Heart left ventricle (tissue), 16 donors: ENCODE measurements at regions not wholly inside any gene's neighbourhood (a gene's known extent, or its start where the extent isn't known, plus 50 kb on each side); places are given as distances from the start of the nearest gene placed in this dataset.

Experiments used
- ATAC-seq, 4 donors: fragments of 200-7000 bp; cut with Tn5 transposase; one replicate each; pipeline ENCODE4 v1.9.1; 2020 to 2022; ENCODE audit warnings: moderate library complexity in 4 of 4, mild to moderate bottlenecking in 3 of 4, moderate number of reproducible peaks in 1 of 4
- DNase-seq, 5 donors: peaks; one replicate each; pipeline ENCODE4 v3.0.0-alpha.2; 2020
- H3K27ac ChIP-seq, 12 donors: fragments of 200-600 bp; sonication (generic) in 4 of 12; one replicate each; pipeline versions ENCODE4 v1.5.0 to v1.8.0; 2016 to 2022; ENCODE audit warnings: mild to moderate bottlenecking in 2 of 12
- H3K27me3 ChIP-seq, 9 donors: fragments of 200-600 bp; sonication (generic) in 2 of 9; one replicate each; pipeline versions ENCODE4 v1.5.1 to v1.8.0; 2016 to 2022; ENCODE audit warnings: mild to moderate bottlenecking in 3 of 9
- H3K36me3 ChIP-seq, 9 donors: fragments of 200-600 bp; sonication (generic) in 2 of 9; one replicate each; pipeline versions ENCODE4 v1.5.0 to v1.8.0; 2018 to 2022; ENCODE audit warnings: mild to moderate bottlenecking in 2 of 9
- H3K4me1 ChIP-seq, 12 donors: fragments of 200-600 bp; sonication (generic) in 4 of 12; one replicate each; pipeline versions ENCODE4 v1.5.0 to v1.8.0; 2016 to 2022; ENCODE audit warnings: mild to moderate bottlenecking in 3 of 12
- H3K4me3 ChIP-seq, 12 donors: fragments of 200-600 bp; sonication (generic) in 4 of 12; one replicate each; pipeline versions ENCODE4 v1.5.0 to v1.8.0; 2017 to 2022; ENCODE audit warnings: mild to moderate bottlenecking in 9 of 12, moderate library complexity in 4 of 12
- H3K9me3 ChIP-seq, 12 donors: fragments of 200-600 bp; sonication (generic) in 4 of 12; one replicate each; pipeline versions ENCODE4 v1.5.0 to v1.8.0; 2016 to 2022; ENCODE audit warnings: mild to moderate bottlenecking in 1 of 12
- CTCF ChIP-seq, 12 donors: fragments of 200-600 bp; sonication (generic) in 4 of 12; IDR thresholded peaks; one replicate each; pipeline versions ENCODE4 v1.5.0 to v1.8.0; 2018 to 2022; ENCODE audit warnings: antibody characterized with exemption in 12 of 12, mild to moderate bottlenecking in 5 of 12
- POLR2A ChIP-seq, 2 donors: fragments of 450-650 bp; IDR thresholded peaks; one replicate each; pipeline ENCODE4 v1.6.1; 2017; ENCODE audit warnings: antibody characterized with exemption in 2 of 2, mild to moderate bottlenecking in 2 of 2, moderate library complexity in 2 of 2
- WGBS, 4 donors: extraction: QIAGEN DNeasy Blood & Tissue Kit in 2 of 4; methylation state at CpG; one replicate each; pipeline versions ENCODE4 v1.1.5 to v1.1.7; 2013 to 2018; 5-methylcytosine and 5-hydroxymethylcytosine counted together
- intact Hi-C, 10 donors: fragments of 100-400 bp; cut with DNase I; formaldehyde crosslinking; loops; one replicate each; pipeline versions ENCODE4 v1.11.1 to v1.14.2; 2022
- donor health status: ischemic (EF 13 %, LVEDD 7.1; RV severe dilation, severe dysfunction).
- donor health status: healthy with polysubstance abuse.
- donor health status: DM: no; HTN: yes; CAD: no.
- donor health status: DM: no; HTN: no; CAD: no.
- donor health status: ischemic (EF 25% LVEDD 6.9; RV normal size, moderate dysfunction).
- donor health status: ischemic (EF 25% LVEDD 5.7; RV mildly dilated, moderate dysfunction).
- donor health status: healthy.
- donor health status: DM: yes; HTN: yes; CAD: no.
- donor health status: ischemic (EF 35%, LVEDD 5.7; RV mildly dilated, moderate dysfunction).
- donor health status: nonischemic (EF 11% LVEDD 7.7; RV severe dilation, severe dysfunction).
- donor health status: DM: yes; HTN: yes; CAD: no.
- donor health status: PGD.
- donor health status: ischemic (EF 29% LVEDD 5.4; RV normal size, mild dysfunction).
- donor health status: nonischemic (EF 23%, LVEDD 6.1; RV moderate dilation, normal function).

- no peak for DNase-seq
- 88 to 91% (median 88%) methylated on average over 3 of the region's 3 CpGs for WGBS, 4 donors
- Histone ChIP-seq H3K36me3 (no peaks in the 10 kb centered on the region), H3K4me1 (no peaks in the 10 kb centered on the region), H3K27ac (no peak overlapping the region), H3K27me3 (no peaks in the 10 kb centered on the region), H3K4me3 (no peak overlapping the region), H3K9me3 (peaks cover 0 to 3% (median 0%) of the 10 kb centered on the region in 12 donors)
- ATAC-seq = no peak
- TF ChIP-seq CTCF (IDR thresholded peaks at IDR 0.05) = no peak
- no peak for TF ChIP-seq POLR2A (IDR thresholded peaks at IDR 0.05)
- intact Hi-C loops = no loop called here
Observed at GRCh38 chr13:89281331-89281730, 1610.2 kb downstream of the SLITRK5 start.

- intact Hi-C loops = no loop called here
- no peaks in the 10 kb centered on the region for H3K36me3 ChIP-seq
- DNase-seq (no peak), ATAC-seq (no peak)
- TF ChIP-seq POLR2A (IDR thresholded peaks at IDR 0.05) (no peak), CTCF (IDR thresholded peaks at IDR 0.05) (no peak)
- no peaks in the 10 kb centered on the region for H3K4me1 ChIP-seq
- no peak overlapping the region for H3K4me3 ChIP-seq
- H3K27me3 ChIP-seq = no peaks in the 10 kb centered on the region
- 90 to 97% (median 94%) methylated on average over 1 of the region's 1 CpG for WGBS, 4 donors
- H3K27ac ChIP-seq = no peak overlapping the region
- no peaks in the 10 kb centered on the region for H3K9me3 ChIP-seq
Observed at GRCh38 chr13:89282241-89282640, 1611.1 kb downstream of the SLITRK5 start.

- TF ChIP-seq CTCF (IDR thresholded peaks at IDR 0.05) (no peak), POLR2A (IDR thresholded peaks at IDR 0.05) (no peak)
Observed at GRCh38 chr13:89287381-89287780, 1616.2 kb downstream of the SLITRK5 start.

GRCh38 chr13:89294115-89294867 is 1623.1 kb downstream of the SLITRK5 start:
- no peak for ATAC-seq
- no peaks in the 10 kb centered on the region for H3K36me3 ChIP-seq
- 68 to 88% (median 71%) methylated on average over 10 of the region's 10 CpGs for WGBS, 4 donors
- intact Hi-C loops = no loop called here
- peaks cover 0 to 6% (median 0%) of the 10 kb centered on the region in 12 donors for H3K9me3 ChIP-seq
- no peak for DNase-seq
- TF ChIP-seq CTCF (IDR thresholded peaks at IDR 0.05) (no peak), POLR2A (IDR thresholded peaks at IDR 0.05) (no peak)
- H3K4me1 ChIP-seq = no peaks in the 10 kb centered on the region
- H3K4me3 ChIP-seq = no peak overlapping the region
- H3K27ac ChIP-seq = no peak overlapping the region
- H3K27me3 ChIP-seq = no peaks in the 10 kb centered on the region

More at GRCh38 chr13:89287381-89287780, 1616.2 kb downstream of the SLITRK5 start:
- 30 to 60% (median 58%) methylated on average over 2 to 6 of the region's 6 CpGs; no CpG with 5 or more reads in 1 of the 4 donors for WGBS, 4 donors
- DNase-seq (no peak), ATAC-seq (peak in 1 of 4 donors; percentile 13)
- no peaks in the 10 kb centered on the region for H3K36me3 ChIP-seq
- H3K27me3 ChIP-seq = no peaks in the 10 kb centered on the region
- H3K9me3 ChIP-seq = peaks cover 0 to 15% (median 0%) of the 10 kb centered on the region in 12 donors
- no peak overlapping the region for H3K4me3 ChIP-seq
- H3K27ac ChIP-seq = no peak overlapping the region
- intact Hi-C loops = no loop called here
- no peaks in the 10 kb centered on the region for H3K4me1 ChIP-seq
